KG1 (cell line): ENCODE measurements at regions not wholly inside any gene's neighbourhood (a gene's known extent, or its start where the extent isn't known, plus 50 kb on each side); places are given as distances from the start of the nearest gene placed in this dataset.

ENCODE experiments used
- DNase-seq: peaks from one replicate; lab custom pipeline; 2025; lab: John Stamatoyannopoulos, UW

DNA sequence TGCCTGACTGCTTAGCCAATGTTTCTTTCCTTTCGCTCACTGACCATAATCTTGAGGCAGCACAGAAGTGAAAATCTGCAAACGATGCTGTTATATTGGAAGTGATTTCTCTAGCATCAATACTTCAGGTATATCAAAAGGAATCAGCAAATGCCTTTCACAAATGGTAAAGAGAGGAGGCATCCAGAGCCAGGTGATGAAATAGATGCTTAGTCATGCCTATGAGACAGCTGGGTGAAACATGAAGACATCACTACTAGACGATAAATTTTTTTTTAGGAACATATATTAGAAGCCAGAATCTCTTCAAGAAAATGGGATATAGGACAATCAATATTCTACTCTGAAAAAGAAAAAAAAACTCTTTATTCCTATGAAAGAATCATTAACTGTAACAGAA, 249.2 kb upstream of the SLC39A10 start:
- DNase-seq, result no peak

DNA sequence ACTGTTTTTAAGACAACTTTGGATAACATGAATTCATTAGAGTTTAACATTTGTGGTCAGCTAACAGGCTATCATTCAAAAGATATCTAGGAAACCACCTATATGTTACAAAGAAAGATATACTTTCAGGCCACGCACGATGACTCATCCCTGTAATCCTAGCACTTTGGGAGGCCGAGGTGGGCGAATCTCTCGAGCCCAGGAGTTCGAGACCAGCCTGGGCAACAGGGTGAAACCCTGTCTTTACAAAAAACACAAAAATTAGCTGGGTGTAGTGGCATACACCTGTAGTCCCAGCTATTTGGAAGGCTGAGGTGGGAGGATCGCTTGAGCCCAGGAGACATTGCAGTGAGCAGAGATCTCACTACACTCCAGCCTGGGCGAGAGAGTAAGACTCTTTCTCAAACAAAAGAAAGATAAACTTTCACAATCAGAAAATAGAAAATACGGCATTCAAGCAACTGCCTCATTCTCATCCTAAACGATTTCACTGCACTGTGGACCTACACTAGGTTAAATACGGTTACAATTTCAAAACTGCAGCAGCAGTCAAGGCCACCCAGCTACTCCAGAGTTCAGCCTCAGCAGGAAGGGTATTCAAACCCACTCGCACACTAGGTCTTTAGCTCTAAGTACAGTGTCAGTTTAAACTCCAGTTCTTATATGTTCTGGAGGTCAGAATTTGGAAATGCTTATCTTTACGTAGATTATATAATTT, 250.0 kb upstream of the SLC39A10 start:
- DNase-seq, result no peak

- DNase-seq, result no peak
These were observed 252.4 kb upstream of the SLC39A10 start for GRCh38 chr2:195404651-195405050.

- DNase-seq, result no peak
These were observed 260.5 kb upstream of the SLC39A10 start for GRCh38 chr2:195396479-195396878.

DNA sequence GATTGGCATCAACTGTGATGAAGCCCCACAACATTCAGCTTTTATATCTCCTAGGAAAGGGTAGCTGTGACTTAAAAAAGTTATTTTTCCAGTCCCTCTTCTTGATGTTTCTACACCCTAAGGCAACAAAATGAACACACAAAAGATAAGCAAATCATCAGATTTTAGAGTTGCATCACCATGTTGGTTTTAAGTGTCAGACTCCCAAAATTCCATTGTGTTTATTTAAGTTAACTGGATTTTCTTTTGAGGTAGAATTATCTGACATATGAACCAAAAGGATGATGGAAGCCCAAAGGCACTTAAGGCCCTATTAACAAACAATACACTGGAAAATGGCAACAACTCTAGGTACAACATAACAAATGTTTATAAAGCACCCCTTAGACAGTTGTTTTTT, 261.7 kb upstream of the SLC39A10 start:
- no peak for DNase-seq

DNA sequence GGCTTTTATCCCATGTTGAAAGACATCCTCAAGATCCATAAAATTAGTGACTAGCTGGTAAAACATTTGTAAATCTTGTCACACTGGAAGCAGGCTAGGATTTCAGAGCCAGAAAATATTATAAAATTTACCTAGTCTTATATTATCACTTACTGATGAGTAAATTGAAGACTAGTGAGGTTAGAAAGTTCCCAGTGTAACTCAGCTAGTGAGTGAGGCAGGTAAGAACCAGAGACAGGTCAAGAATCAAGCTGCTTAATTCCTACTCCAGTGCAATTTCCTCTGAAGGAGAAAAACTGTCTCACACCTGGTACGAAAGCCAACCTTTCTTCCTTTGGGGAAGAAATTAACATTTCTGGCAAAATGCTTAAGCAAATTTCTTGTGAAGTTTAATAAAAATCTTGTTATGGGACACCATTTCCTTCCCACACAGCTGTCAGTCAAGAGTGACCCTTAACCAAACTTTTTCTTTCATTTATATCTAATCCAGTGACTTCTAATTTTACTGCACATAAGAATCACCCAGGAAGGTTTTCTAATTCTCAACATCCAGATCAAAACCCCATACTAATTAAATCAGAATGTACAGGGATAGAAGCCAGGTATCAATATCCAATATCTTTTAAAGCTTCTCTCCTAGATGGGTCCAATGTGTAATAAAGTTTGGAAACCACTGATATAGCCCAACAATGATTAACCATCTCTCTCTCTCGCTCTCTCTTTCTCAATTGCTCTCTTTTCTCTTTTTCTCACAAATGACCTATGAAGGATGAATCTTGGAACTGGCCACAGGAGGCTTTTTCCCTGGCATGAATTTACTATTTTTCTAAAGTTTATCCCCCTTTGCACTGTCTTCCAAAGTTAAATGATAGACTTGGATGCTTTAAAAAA, 264.3 kb upstream of the SLC39A10 start:
- no peak for DNase-seq

GRCh38 chr2:195390686-195391321, 266.2 kb upstream of the SLC39A10 start:
- no peak for DNase-seq

DNA sequence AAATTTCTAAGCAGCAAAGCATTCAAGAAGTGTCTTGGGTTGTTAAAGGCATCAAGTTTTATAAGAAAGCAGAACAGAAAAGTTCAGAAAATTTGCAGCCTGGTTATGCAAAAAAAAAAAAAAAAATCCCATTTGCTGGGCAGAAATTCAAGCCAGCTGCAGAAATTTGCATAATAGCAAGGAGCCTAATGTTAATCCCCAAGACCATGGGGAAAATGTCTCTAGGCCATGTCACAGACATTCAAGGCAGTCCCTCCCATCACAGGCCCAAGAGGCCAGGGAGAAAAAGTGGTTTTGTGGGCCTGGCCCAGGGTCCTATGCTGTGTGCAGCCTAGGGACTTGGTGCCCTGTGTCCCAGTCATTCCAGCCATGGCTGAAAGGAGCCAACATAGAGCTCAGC, 269.0 kb upstream of the SLC39A10 start:
- no peak for DNase-seq

DNA sequence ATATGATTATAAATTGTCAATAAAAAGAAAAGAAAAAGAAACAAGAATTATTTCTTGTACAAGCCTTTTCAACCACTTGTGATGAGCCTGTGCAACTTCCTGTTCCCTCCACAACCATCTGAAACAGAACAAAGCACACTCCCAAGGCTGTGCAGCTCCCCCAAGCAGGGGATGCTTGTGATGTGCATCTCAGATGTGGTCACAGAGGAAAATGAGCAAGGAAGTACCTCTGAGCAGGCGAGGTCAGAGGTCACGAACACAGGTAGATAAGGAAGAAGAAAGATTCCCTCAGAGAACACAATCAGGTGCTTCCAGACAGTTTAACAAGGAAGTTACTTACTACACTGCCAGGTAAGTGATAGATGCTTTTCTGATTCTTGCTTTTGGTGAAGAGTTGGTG, 274.8 kb upstream of the SLC39A10 start:
- DNase-seq, result no peak

- DNase-seq, result no peak
These were observed 286.7 kb upstream of the SLC39A10 start for GRCh38 chr2:195370167-195370943.

- DNase-seq, result no peak
These were observed 287.8 kb upstream of the SLC39A10 start for GRCh38 chr2:195369218-195369587.

DNA sequence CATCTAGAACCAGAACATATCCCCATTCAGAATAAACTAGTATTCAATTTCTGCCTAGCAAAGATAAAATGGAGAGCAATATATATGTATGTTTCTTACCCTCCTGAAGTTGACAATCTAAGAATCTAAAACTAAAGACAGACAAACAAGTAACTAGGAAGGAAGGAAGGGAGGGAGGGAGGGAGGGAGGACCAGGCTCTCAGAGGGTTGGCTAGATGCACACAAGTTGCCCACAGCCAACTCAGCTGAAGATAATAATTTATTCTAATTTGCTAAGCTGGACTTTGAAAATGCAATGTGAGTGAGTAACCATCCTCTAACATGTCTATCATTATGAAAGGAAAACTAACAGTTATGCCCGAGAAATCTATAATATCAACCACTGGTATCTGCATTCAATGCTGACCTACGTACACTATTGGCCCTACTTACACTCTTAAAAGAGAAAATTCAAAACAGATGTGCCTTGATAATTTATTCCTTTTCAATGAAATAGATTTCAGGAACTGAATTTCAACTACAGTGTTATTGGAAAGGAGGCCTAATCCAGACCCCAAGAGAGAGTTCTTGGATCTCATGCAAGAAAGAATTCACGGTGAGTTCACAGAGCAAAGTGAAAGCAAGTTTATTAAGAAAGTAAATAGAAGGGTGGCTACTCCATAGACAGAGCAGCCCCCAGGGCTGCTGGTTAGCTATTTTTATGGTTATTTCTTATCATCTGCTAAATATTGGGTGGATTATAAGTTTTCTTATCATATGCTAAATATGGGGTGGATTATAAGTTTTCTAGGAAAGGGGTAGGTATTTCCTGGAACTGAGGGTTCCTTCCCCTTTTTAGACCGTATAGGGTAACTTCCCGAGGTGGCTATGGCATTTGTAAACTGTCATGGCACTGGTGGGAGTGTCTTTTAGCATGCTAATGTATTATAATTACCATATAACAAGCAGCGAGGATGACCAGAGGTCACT, 288.5 kb upstream of the SLC39A10 start:
- no peak for DNase-seq

- DNase-seq, result no peak
These were observed 289.2 kb upstream of the SLC39A10 start for GRCh38 chr2:195367809-195368208.

DNA sequence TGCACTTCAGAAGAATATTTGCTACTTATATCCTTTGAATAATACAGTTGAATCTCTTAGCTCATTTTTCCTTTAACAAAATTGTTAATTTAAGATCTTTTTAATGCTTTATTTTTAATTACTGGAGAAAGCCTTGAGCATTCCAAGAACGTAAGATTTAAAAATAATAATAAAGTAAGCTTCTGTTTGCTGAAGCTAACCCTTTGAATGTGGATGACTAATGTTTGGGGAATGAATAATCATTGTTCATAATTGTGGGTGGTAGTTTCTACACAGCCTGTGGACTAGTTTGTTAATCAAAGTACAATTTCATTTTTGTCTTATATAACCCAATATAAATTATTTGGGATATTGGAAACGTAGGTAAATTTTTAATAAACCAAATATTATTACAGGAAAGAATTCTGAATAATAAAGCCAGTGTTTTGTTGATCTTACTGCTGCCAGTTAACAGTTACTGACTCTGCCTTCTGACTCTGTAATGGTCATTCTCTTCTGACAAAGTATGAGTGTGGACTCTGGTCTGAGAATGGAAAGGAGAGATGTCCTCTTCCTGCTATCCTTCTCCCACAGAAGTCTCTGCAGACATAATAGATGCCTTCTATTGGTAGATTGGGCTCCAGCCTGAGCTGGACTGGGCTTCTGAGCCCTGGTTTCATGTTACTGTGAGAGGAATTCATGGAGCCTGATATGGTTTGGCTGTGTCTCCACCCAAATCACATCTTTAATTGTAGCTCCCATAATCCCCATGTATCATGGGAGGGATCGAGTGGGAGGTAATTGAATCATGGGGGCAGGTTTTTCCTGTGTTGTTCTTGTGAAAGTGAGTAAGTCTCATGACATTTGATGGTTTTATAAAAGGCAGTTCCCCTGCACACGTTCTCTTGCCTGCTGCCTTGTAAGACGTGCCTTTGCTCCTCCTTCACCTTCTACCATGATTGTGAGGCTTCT, 292.7 kb upstream of the SLC39A10 start:
- no peak for DNase-seq

- DNase-seq, result no peak
These were observed 293.5 kb upstream of the SLC39A10 start for GRCh38 chr2:195363496-195363895.

- no peak for DNase-seq
These were observed 296.8 kb upstream of the SLC39A10 start for GRCh38 chr2:195360242-195360641.

GRCh38 chr2:195359043-195359735, 297.8 kb upstream of the SLC39A10 start:
- DNase-seq, result no peak

DNA sequence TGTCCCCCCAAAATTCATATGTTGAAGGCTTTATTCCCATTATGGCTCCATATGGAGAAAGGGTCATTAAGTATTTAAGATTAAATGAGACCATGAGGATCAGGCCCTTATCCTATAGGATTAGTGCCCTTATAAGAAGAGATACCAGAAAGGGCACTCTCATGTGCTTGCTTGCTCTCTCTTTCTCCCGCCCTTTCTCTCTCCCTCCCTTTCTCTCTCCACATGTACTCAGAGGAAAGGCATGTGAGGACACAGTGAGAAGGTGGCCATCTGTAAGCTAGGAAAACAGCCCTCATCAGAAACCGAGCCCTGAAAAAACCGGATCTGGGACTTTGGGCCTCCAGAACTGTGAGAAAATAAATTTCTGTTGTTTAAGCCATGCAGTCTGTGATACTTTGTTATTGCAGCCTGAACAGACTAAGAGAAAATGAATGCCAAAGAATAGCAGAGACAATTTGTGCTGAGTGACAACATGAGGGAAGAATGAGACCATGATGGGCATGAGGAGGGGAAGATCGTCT, 300.0 kb upstream of the SLC39A10 start:
- no peak for DNase-seq

GRCh38 chr2:195356026-195356425, 301.0 kb upstream of the SLC39A10 start:
- DNase-seq, result no peak
